ENCODE measurements at regions not wholly inside any gene's neighbourhood (a gene's known extent, or its start where the extent isn't known, plus 50 kb on each side); places are given as distances from the start of the nearest gene placed in this dataset.
"Not testable (repeated sequence)": the region's sequence is repeated elsewhere in the genome, so short reads cannot be mapped to it uniquely, and the experiment has no call there.

DNA sequence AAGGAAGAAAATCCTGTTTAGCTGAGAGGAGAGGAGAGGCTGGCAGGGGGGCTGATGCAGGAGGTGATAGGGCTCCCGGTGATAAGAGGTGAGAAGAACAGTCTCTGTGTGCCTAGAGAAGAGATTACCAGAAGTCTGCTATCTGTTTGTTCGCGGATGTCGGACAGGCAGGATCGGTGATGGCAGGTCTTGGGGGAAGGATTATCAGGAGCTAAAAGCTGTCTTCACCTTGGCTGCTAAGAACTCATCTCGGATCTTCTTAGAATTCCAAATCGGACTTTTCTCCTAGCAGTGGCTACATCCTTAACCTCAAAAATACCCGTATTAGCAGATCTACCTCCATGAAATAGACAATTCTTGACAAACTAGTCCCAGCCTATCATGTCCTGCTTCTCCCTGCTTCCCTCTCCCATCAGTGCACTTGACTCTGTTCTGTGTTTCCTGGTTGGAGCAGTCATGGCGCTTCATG lies 282.1 kb upstream of the TRIB2 start:
- DNase-seq: no peak

DNA sequence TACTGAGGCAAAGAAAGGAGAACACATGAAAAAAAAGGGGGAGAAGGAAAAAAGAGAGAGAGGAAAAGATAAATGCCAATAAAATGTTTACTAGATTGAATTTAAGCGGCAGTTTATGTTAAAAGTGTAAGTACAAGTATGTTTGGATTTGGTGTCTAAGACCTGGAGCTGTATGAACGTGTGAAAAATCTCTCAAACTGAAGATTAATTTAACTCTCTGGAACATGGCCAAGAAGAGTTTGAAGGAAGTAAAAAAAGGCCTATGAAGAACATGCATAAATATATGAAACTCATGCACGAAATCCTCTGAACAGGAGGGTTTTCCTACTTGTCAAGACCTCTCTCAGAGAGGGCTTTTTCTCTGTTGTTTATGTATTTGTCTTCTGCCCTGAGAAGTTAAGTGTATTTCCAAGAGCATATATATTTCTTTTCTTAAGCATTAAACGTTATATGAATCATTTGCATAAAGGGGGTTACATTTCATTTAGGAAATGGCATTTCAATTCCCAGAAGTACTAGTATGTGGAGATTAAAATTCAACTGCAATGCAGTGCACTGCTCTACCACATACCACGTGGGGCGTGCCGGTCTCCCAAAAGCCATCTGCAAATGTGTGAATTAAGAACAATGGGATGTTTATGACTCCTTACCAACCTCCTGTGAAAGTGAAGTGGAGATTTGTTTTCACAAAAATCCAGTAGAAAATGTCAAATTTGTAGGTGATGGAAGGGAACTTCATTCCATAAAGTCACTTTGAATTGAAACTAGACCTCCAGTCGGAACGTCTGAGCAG lies 281.1 kb upstream of the TRIB2 start:
- no peak for DNase-seq

DNA sequence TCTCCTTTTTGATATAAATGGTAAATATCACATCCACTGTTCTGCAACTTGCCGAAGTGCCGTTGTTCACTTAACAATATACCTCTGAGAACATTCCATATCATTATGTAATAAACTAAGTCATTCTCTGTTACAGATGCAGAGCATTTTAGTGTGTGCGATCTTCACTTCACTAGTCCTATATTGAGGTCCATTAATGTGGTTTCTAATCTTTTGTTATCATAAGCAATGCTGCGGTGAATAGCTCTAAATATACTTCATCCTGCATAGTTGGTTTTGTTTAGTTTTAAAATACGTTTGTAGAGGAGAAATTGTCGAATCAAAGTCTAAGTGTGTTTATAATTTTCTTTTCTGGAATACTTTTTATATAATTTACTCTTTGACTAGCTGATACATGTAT lies 280.3 kb upstream of the TRIB2 start:
- DNase-seq: no peak

DNA sequence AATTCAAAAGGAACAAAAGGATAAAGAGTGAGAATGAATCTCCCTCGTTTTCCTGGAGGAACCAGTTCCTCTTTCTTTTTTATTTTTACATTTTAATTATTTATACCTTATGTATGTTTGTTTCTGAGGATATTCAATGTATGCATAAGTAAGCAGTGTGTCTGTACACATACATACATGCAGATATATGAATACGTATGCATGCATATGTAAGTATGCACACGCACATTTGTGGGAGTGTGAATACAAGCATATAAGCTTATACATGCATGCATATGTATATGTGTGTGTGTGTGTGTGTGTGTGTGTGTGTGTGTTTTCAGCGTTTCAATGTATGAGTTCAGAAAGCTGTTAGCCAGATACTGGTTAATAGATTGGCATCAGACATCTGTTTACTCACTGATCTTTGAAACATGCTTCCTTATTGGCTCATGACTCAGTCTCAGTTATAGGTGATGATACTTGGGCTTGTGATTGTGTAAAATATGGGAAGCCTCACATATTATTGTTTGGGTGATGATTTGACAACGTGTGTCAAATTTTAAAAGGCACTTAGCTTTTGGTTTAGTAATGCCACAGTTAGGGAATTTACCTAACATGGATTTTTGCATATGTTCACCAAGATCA lies 279.7 kb upstream of the TRIB2 start:
- DNase-seq: no peak

DNA sequence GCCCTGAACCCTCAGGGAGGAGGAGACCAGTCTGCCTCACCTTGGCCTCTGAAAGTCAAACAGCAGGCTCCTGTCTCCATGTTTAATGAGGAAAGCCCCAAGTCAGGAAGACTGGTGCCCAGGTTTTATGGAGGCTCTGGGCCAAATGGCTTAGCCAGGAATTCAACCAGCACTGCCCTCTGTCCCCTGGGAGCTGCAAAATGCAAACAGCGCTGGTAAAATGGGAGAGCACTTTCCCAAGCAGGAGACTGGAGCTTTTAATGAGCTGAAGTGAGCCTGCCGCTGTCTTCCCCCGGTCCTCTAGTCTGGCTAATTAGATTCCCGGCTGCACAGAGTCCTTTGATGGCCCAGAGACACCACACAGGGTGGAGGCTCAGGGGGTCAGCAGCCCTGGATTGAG lies 276.0 kb upstream of the TRIB2 start:
- no peak for DNase-seq

DNA sequence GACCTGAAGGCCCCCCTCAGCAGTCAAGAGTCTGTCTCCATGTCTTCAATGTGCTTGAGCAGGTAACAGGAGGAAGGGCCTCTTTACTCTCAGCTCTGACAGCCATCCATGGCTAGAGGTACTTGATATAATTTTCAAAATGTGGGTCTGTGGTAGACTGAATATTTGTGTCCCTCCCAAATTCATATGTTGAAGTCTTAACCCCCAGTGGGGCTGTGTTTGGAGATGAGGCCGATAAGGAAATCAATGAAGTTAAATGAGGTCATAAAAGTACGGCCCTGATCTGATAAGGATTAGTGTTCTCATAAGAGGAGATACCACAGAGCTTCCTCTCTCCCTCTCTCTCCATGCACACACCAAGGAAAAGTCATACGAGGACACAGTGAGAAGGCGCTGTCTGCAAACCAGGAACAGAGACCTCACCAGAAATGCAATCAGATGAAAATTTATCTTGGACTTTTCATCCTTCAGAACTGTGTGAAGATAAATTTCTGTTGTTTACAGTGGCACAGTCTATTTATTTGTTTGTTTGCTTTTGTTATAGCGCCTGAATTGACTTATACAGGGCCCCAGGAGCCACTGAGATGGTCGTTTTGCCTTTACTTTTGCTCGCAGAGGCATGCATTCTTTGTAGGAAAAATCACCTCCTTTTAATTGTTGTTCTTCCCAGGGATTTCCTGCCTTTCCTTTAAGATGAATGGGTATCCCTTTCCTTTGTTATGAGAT lies 274.8 kb upstream of the TRIB2 start:
- DNase-seq: no peak

DNA sequence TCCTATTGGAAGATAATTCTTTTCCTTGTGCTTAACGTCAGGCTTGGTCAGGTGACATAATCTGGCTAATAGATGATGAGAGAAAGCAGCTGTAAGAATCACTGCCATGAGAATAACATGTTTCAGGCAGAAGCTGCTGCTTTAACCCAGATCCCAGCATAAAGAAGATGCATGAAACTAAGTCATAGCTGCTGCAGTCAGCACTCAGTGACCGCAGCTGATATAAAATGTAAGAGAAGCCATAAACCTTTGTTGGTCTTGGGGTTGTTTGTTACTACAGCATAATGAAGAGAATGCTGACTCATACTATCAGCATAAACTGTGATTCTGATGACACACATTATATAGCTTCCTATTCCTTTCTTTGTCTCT lies 274.3 kb upstream of the TRIB2 start:
- no peak for DNase-seq

DNA sequence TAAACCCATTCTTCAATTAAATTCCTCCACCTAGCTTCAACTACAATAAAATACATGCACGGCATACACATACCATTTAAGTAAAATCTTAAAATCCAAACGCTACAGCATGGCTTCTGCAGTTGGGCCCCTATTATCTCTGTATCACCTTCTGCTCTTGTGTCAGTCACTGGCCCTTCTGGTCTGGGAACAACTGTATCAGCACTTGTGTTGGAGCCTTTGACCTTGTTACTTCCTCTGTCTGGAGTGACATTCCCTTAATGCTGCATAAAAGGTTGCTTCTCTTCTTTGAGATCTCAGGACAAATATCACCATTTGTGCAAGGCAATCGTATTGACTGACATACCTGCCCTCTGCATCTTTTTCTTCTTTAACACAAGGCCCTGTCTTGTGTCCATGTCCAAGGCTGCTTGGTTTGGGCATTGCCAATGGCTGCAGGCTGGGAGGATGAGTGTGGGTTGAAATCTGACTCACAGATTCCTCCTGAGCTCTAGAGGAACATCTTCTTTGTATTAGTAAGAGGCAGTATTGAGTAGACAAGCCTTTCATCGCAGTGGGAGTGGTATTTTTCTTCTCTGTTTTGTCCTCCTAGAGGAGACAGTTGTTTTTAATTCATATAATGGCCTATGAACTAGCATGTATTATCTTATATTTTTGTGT lies 267.8 kb upstream of the TRIB2 start:
- no peak for DNase-seq

DNA sequence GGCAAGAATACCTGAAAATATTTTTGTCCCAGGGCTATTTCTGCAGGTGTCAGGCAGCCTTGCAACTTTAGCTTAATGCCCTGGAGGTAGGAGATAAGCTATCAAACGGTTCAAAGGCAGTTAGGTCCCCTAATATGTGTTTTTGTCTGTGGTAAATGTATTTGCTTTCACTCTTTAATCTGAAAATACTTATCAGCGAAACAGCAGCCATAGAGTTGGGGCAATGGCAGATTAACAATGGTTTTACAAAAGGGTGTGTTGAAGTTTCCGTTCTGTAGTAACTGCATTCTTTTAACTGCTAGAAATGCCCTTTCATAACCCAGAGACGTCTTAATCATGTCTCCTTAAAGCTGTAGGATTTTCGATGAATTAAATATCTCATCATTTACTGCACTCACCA lies 265.0 kb upstream of the TRIB2 start:
- DNase-seq: no peak

DNA sequence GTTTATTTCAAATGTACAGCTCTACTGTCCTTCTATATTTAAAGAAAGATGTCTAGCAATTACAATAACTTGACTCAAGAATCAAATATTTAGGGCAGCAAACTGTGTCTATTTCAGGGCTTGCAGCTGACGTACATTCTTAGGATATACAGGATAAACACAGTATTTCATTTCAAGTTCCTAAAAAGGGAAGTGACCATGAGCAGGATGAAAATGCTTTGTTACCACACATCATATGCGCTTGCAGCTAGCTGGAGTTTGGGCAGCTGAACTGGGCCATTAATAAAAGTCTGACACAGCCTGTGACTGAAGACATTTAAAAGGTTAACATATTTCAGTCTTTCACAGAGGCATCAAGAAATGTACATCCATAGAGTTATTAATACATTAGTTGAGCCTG lies 264.6 kb upstream of the TRIB2 start:
- DNase-seq: no peak

DNA sequence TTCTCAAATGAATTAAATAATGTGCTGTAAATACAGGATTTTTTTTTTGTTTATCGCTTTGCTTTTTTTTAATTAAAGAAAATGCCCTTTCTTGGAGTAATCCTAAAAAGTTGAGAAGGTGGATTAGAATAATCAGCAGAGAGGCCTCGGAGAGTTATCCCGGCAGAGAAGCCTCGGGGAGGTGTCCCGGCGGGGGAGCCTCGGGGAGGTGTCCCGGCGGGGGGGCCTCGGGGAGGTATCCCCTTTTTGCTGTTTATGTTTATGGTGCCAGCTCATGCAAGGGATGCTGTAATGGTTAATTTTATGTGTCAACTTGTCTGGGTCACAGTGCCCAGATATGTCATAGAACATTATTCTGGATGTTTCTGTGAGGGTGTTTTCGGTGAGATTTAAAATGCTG lies 263.0 kb upstream of the TRIB2 start:
- DNase-seq: no peak

DNA sequence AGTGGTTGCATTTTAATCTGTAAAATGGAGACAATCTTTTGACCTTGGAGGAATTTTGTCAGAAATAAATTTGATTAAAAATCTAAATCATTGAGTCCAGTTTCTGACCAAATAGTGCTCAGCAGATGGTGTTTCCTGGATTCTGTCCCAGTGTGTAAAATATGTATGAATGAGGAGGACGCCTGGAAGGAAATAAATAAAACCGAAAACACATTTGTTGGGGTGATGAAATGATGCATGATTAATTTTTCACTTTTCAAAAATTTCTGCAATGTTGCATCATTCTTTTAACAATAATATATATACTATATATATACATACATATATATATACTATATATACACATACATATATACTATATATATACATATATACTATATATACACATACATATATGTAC lies 261.1 kb upstream of the TRIB2 start:
- DNase-seq: no peak

DNA sequence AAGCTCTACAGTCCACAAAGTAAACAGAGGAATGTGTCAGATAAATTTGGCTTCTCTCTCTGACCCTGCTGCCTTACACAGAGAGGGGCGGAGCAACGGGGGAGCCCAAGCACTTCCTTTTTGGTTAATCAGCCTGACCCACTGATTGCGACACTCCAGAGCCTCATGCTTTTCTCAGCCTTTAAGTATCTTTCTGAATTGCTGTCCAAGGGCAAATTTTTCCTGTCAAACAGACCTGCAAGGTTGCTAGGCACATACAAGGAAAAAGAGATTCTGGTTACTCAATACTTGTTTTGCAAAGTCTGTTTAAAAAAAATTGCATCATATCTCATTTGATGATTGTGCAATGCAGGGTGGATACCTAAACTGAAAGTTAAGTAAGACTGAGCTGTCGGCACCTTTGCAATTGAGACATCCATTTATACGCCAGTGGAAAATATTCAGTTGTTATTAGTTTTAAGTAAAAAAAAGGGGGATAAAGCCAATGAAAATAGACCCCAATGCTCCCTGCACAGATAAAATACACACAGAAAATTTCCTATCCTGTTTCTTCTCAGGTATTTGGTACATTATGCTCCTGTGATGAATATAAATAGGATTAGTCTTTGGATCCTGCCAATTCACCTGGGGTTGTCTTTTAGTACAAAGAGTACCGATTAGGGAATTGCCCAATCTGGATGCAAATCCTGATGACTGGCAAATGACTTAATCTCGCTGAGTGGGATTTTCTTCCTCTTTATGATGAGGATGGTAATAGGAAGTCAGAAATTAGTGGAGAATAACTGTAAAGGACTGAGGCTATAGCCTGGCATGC lies 260.2 kb upstream of the TRIB2 start:
- DNase-seq: no peak

DNA sequence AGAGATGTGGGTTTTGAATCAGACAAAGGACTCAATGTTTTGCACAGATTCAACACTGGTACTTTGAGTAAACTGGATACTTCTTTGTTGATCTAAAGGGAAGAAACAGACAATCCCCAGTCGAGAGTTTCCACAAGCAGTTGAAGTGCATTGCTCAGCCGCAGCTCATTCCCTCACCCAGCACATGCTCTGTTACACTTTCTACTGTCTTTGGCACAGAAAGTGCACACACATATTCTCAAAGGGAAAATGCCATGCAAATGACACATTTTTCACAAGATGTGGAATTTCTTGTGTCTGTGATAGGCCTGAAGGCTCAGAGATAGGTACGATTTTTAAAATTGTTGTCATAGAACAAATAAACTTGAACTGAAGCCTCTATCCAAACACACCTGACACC lies 258.9 kb upstream of the TRIB2 start:
- no peak for DNase-seq

DNA sequence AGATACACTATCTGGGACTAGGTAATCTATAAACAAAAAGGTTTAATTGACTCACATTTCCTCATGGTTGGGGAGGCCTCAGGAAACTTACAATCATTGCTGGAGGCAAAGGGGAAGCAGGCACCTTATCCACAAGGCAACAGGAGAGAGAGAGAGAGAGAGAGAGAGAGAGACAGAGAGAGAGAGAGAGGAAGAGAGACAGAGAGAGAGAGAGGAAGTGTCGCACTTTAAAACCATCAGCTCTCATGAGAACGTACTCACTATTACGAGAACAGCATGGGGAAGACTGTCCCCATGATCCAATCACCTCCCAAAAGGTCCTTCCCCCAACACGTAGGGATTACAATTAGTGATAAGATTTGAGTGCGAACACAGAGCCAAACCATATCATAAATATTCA lies 253.5 kb upstream of the TRIB2 start:
- no peak for DNase-seq

DNA sequence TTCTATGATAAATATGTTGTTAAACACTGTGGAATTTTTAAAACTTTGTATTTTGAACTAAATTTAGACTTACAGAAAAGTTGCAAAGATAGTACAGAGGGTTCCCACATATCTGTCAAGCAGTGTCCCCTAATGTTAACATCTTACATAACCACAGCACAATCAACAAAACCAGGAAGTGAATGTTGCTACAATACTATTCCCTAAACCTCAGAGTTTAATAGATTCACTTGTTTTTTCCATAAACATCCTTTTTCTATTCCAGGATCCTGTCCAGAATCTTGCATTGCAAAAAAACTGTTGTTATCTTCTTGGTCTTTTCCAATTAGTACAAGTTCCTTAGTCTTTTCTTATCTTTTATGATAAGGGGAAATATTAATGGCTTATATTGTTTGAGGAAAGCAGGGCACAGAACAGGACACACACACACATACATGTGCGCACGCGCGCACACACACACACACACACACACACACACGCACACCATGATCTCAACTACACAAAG lies 251.1 kb upstream of the TRIB2 start:
- no peak for DNase-seq

DNA sequence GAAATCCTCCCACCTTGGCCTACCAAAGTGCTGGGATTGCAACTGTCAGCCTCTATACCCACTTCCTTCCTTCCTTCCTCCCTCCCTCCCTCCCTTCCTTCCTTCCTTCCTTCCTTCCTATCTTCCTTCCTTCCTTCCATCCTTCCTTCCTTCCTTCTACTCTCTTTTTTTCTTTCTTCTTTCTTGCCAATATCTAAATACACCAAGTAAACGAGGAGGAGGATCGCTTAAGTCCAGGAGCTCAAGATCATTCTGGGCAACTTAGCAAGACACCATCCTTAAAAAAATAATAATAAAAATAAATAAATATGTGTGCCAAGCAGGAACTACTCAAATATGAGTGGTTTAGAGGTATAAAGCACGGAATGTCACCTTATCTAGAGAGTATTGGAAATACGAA lies 249.4 kb upstream of the TRIB2 start:
- no peak for DNase-seq

DNA sequence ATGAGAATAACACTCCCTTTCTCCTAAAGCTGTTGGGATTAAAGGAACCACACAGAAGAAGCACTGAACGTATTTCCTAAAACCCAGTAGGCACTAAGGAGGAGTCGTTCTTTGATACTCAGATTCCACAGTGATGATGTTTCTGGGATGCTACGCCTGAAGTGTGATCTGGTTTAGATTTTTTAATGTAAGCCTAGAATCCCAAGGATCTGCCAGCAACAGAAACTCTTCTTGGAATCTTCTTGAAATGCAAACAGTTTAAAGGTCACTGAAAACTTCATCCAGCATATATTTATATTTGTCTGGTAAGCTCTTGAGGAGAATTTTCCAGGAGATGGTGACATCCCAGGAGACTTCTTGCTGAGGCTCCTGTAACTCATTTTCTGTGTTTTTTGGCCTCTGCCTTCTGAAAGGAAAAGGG lies 247.6 kb upstream of the TRIB2 start:
- no peak for DNase-seq

DNA sequence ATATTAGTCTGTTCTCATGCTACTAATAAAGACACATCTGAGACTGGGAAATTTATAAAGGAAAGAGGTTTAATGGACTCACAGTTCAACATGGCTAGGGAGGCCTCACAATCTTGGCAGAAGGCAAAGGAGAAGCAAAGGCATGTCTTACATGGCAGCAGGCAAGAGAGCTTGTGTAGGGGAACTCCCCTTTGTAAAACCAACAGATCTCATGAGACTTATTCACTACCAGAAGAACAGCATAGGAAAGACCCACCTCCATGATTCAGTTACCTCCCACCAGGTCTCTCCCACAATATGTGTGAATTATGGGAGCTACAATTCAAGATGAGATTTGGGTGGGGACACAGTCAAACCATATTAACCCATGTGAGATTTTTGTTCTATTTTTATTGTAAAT lies 244.5 kb upstream of the TRIB2 start:
- not testable (repeated sequence) for DNase-seq

DNA sequence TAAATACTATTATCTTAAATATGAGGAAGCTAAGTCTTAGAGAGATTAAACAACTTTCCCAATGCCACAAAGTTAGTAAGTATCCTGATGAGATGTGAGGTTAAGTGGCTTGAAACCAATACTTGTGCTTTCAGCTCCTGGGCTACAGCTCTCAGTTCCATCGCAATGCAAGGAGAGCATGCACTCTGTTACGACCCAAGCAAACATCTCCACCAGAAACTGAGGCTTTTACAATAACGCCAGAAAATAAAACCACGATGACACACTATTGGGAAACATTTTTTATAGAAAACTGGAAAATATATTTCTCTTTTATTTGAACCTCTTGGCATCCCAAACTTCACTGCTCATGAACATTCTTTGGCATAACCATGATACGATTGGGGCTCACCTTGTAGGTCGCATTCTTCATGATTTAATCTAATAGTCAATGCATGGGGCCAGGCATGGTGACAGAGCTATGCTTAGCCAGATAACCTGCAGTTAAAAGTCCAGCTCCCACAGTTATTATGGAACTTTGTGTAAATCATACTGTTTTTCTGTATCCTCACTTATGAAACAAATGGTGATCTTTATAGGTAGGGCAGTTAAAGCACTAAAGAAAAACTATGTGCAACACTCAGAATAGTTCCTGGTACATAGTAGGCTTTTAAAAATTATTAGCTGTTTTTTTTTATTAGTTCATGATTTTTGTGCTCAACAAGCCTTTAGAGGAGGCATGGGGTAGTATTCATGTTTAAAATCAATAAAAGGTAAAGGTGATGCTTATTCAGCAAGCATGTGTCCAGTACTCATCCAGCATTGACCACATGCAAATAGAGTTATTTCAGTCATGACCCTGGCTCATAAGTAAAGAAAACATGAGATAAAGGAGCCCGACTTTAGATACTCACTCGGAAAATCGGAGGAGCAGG lies 238.3 kb upstream of the TRIB2 start:
- DNase-seq: no peak

DNA sequence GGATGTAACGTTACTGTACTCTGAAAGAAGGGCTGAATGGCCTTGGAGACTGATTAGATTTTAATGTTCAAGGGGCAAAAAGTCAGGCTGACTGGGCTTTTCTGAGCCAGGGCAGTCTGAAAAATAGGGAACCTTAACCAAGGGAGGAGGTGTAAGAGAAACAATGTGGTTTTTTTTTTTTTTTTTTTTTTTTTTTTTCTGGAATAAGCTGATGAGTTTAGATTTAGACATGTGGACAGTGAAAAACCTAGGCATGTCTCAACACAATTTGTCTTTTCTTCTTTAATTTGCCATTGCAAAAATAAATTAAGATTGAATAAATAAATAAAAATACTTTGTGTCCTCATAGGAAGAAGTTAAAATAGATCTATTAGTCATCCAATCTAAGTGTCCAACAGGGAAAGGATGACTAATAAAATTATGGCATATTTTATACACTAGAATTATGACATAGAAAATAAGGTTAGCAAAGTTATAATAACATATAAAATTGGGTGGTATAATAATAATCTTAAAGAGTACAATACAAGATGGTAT lies 237.6 kb upstream of the TRIB2 start:
- no peak for DNase-seq

Data from NCI-H1930 (cell line).